Testis (tissue), 2 donors: ENCODE measurements at regions not wholly inside any gene's neighbourhood (a gene's known extent, or its start where the extent isn't known, plus 50 kb on each side); places are given as distances from the start of the nearest gene placed in this dataset.

ENCODE experiments used
- DNase-seq: peaks from one replicate; pipeline ENCODE4 v3.0.0-alpha.2; 2019
- H3K27ac ChIP-seq, 2 donors: fragments of 200-600 bp; sonication (generic); one replicate each; pipeline ENCODE4 v1.5.1; 2019
- H3K27me3 ChIP-seq: fragments of 200-600 bp; sonication (generic); one replicate; pipeline ENCODE4 v1.5.1; 2019
- H3K36me3 ChIP-seq: fragments of 200-600 bp; sonication (generic); one replicate; pipeline ENCODE4 v1.5.1; 2017; ENCODE audit warnings: low read depth; ENCODE audit errors: missing control alignments
- H3K4me1 ChIP-seq: fragments of 200-600 bp; sonication (generic); one replicate; pipeline ENCODE4 v1.5.1; 2019
- H3K4me3 ChIP-seq, 2 donors: fragments of 200-600 bp; sonication (generic); one replicate each; pipeline ENCODE4 v1.5.1; 2017 to 2019
- H3K9me3 ChIP-seq: fragments of 200-600 bp; sonication (generic); one replicate; pipeline ENCODE4 v1.5.1; 2017
- POLR2A ChIP-seq: fragments of 450-650 bp; IDR thresholded peaks from one replicate; pipeline ENCODE4 v1.6.1; 2017; ENCODE audit warnings: antibody characterized with exemption, mild to moderate bottlenecking, moderate library complexity
- WGBS, 2 donors: methylation state at CpG; one replicate each; pipeline ENCODE4 v1.1.5; 2018; 5-methylcytosine and 5-hydroxymethylcytosine counted together
- intact Hi-C: fragments of 100-400 bp; cut with DNase I; formaldehyde crosslinking; loops from one replicate; pipeline ENCODE4 v1.15.1; 2023; ENCODE audit warnings: low total_unique reads
- TF ChIP-seq, protein P1 (sequence below), 3 experiments: fragments of 450-650 bp in 2 of 3; fragments of 200-600 bp in 1 of 3; sonication (generic) in 1 of 3; IDR thresholded peaks; one replicate each; pipeline ENCODE4 v1.5.1; 2016 to 2019; ENCODE audit warnings: antibody characterized with exemption in 3 of 3, mild to moderate bottlenecking in 2 of 3, moderate library complexity in 1 of 3

DNA sequence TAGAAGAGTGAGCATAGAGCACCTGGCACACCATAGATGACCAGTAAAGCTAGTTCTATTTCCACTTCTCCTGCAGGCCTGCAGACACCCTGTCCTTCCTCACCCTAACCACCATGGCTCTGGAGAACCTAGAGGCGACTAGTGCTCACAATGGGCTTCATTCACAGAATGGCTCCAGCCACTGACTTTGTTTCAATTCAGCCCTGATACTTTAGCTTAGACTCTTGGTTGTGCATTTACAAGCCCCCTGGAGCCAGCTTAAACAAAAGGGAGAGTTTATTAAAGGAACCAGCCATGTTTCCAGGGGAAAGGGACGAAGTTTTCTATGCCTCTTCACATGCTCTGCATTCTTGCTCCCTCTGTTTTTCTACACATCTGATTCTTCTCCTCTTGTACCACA lies 123.7 kb downstream of the NAV1 start:
- no peaks in the 10 kb centered on the region for H3K27me3 ChIP-seq
- H3K27ac ChIP-seq: no peak overlapping the region
- no peak overlapping the region for H3K4me3 ChIP-seq
- peaks cover 14% of the 10 kb centered on the region for H3K4me1 ChIP-seq
- intact Hi-C loops: no loop called here
- TF ChIP-seq POLR2A: no peak
- TF ChIP-seq, protein P1, sequence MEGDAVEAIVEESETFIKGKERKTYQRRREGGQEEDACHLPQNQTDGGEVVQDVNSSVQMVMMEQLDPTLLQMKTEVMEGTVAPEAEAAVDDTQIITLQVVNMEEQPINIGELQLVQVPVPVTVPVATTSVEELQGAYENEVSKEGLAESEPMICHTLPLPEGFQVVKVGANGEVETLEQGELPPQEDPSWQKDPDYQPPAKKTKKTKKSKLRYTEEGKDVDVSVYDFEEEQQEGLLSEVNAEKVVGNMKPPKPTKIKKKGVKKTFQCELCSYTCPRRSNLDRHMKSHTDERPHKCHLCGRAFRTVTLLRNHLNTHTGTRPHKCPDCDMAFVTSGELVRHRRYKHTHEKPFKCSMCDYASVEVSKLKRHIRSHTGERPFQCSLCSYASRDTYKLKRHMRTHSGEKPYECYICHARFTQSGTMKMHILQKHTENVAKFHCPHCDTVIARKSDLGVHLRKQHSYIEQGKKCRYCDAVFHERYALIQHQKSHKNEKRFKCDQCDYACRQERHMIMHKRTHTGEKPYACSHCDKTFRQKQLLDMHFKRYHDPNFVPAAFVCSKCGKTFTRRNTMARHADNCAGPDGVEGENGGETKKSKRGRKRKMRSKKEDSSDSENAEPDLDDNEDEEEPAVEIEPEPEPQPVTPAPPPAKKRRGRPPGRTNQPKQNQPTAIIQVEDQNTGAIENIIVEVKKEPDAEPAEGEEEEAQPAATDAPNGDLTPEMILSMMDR (IDR thresholded peaks at IDR 0.05): no peak
- no peak for DNase-seq
- H3K36me3 ChIP-seq: no peaks in the 10 kb centered on the region
- 68 to 79% methylated on average over 2 of the region's 2 CpGs for WGBS, 2 donors
- no peaks in the 10 kb centered on the region for H3K9me3 ChIP-seq

DNA sequence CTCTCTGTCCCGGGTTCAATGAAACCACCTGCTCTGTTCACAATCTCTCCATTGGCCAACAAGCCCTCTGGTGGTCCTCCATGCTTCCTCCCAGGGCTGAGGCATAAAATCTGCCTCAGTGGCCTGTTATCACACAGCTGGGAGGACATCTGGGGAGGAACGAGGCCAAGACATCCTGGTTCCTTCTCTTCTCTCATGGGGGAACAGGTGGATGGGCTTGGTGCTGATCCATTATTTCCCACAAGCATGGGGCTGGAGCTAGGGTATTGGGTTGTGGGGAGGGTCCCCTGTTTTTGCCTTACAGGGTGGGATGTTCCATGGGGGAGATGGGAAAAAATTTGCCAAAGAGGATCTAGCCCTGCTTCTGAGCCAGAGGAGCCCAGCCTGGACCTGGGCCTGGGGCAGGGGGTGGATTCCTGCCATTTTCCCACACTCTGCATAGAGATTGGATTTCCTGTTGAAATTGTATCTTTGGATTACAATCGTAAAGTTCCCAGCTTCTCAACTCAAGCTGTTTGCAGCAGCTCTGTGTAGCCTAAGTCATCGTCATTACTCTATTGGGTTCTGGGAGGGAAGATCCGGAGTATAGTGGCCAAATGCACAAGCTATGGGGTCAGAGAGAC lies 124.7 kb downstream of the NAV1 start:
- peaks cover 14% of the 10 kb centered on the region for H3K4me1 ChIP-seq
- intact Hi-C loops: no loop called here
- H3K36me3 ChIP-seq: no peaks in the 10 kb centered on the region
- H3K27me3 ChIP-seq: no peaks in the 10 kb centered on the region
- 90 to 92% methylated on average over 4 to 5 of the region's 5 CpGs for WGBS, 2 donors
- H3K27ac ChIP-seq: no peak overlapping the region
- H3K4me3 ChIP-seq: no peak overlapping the region
- H3K9me3 ChIP-seq: no peaks in the 10 kb centered on the region
- DNase-seq: no peak
- TF ChIP-seq, protein P1 (IDR thresholded peaks at IDR 0.05): no peak
- TF ChIP-seq POLR2A: no peak

DNA sequence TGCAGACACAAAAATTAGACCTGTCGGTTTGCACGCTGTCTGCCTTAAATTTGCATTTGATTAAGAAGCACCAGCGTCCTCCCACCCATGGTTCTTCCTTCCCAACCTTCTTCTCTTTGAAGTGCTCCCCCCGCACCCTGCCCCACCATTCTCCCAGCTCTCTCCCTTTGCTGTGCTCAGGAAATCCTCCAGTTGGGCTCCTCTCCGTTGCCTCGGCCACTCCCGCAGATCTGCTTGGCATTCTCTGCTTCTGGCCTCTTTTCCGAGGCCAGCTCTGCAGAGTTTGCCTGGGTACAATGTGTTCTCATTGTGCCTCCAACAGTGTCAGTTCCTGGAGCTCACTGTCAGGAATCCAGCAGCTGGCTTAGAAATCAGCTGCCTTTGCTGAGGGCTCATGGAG lies 126.1 kb downstream of the NAV1 start:
- no peak for DNase-seq
- no peaks in the 10 kb centered on the region for H3K9me3 ChIP-seq
- H3K27ac ChIP-seq: no peak overlapping the region
- peaks cover 14% of the 10 kb centered on the region for H3K4me1 ChIP-seq
- no peak for TF ChIP-seq POLR2A
- TF ChIP-seq, protein P1 (IDR thresholded peaks at IDR 0.05): no peak
- no peaks in the 10 kb centered on the region for H3K27me3 ChIP-seq
- WGBS, 2 donors: 67 to 69% methylated on average over 8 of the region's 8 CpGs
- no peak overlapping the region for H3K4me3 ChIP-seq
- H3K36me3 ChIP-seq: no peaks in the 10 kb centered on the region
- intact Hi-C loops: no loop called here

DNA sequence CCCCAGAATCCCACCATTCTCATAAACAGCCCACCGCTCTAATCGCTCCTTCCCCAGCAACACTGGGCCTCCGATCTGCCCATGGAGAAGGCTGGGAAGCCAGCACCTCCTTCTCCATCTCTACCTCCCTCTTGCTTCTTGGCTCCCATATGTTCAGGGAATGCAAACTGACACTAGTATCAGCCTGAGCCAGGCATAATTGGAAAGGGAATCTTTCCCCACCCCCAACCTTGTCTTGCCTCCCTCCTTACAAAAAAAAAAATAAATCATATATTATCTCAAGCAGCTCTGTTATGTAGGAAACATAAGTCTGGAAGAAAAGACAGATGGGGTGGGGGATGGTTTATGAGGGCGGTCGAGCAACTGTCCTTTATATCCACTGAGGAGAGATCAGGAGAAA lies 127.2 kb downstream of the NAV1 start:
- H3K27ac ChIP-seq: no peak overlapping the region
- 93 to 95% methylated on average over 5 of the region's 5 CpGs for WGBS, 2 donors
- no peaks in the 10 kb centered on the region for H3K9me3 ChIP-seq
- H3K27me3 ChIP-seq: no peaks in the 10 kb centered on the region
- peaks cover 14% of the 10 kb centered on the region for H3K4me1 ChIP-seq
- intact Hi-C loops: no loop called here
- no peak for TF ChIP-seq POLR2A
- TF ChIP-seq, protein P1 (IDR thresholded peaks at IDR 0.05): no peak
- no peak overlapping the region for H3K4me3 ChIP-seq
- DNase-seq: no peak
- H3K36me3 ChIP-seq: no peaks in the 10 kb centered on the region

DNA sequence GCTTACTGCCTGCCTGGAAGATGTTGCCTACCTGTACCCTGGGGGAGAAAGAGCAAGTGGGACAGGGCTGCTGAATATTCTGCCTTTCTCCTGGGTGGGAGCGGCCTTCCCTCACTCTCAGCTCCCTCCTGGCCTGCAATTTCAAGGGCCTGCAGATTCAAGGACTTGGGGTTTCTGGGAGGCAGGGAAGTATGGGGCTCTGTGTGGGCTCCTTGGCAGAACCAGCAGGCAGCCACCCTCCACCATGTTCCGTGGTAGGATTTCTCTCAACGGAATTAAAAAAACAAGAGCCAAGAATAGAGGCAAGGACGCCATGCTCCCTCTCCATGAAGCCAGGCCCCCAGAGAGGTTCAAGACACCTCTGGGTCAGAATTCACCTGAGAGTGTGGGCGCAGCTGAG lies 127.7 kb downstream of the NAV1 start:
- WGBS, 2 donors: 96 to 97% methylated on average over 5 of the region's 5 CpGs
- peaks cover 14% of the 10 kb centered on the region for H3K4me1 ChIP-seq
- no peak for DNase-seq
- TF ChIP-seq, protein P1 (IDR thresholded peaks at IDR 0.05): no peak
- no peak for TF ChIP-seq POLR2A
- intact Hi-C loops: no loop called here
- H3K27me3 ChIP-seq: no peaks in the 10 kb centered on the region
- no peaks in the 10 kb centered on the region for H3K36me3 ChIP-seq
- H3K4me3 ChIP-seq: no peak overlapping the region
- H3K9me3 ChIP-seq: no peaks in the 10 kb centered on the region
- H3K27ac ChIP-seq: no peak overlapping the region
